WTC11 (cell line): ENCODE measurements at regions not wholly inside any gene's neighbourhood (a gene's known extent, or its start where the extent isn't known, plus 50 kb on each side); places are given as distances from the start of the nearest gene placed in this dataset.

ENCODE experiments used
- CTCF ChIP-seq: fragments of 200-600 bp; IDR thresholded peaks from 2 replicates; pipeline ENCODE4 v1.8.0; 2022; ENCODE audit warnings: antibody characterized with exemption
- ESRRA ChIP-seq: sonication (generic); formaldehyde crosslinking; IDR thresholded peaks from 2 replicates; pipeline ENCODE4 v1.8.1; 2022; ENCODE audit warnings: mild to moderate bottlenecking, missing genetic modification reagents, borderline replicate concordance
- FOXP1 ChIP-seq: sonication (generic); formaldehyde crosslinking; IDR thresholded peaks from 2 replicates; pipeline ENCODE4 v1.8.0; 2022; ENCODE audit warnings: missing genetic modification reagents, mild to moderate bottlenecking, moderate library complexity, borderline replicate concordance
- SP1 ChIP-seq: sonication (generic); formaldehyde crosslinking; conservative IDR thresholded peaks from 2 replicates; pipeline ENCODE4 v1.8.1; 2022; ENCODE audit warnings: missing genetic modification reagents
- USF1 ChIP-seq: sonication (generic); formaldehyde crosslinking; IDR thresholded peaks from 2 replicates; pipeline ENCODE4 v1.8.0; 2022; ENCODE audit warnings: mild to moderate bottlenecking, missing genetic modification reagents
- ZNF263 ChIP-seq: sonication (generic); formaldehyde crosslinking; IDR thresholded peaks from 2 replicates; pipeline ENCODE4 v1.8.1; 2022; ENCODE audit warnings: low read depth, mild to moderate bottlenecking, moderate library complexity, missing genetic modification reagents

- TF ChIP-seq CTCF: no peak
- TF ChIP-seq SP1 (CRISPR knock-in tag): no peak
- no peak for TF ChIP-seq FOXP1 (CRISPR knock-in tag)
- TF ChIP-seq ZNF263 (CRISPR knock-in tag): no peak
- TF ChIP-seq USF1 (CRISPR knock-in tag): no peak
- TF ChIP-seq ESRRA (CRISPR knock-in tag): no peak
These were observed 742.0 kb downstream of the KCNT2 start for GRCh38 chr1:195866091-195866780.
